H9 (cell line): ENCODE measurements at regions not wholly inside any gene's neighbourhood (a gene's known extent, or its start where the extent isn't known, plus 50 kb on each side); places are given as distances from the start of the nearest gene placed in this dataset.
"Not testable (repeated sequence)": the region's sequence is repeated elsewhere in the genome, so short reads cannot be mapped to it uniquely, and the experiment has no call there.

Experiments used
- DNase-seq: peaks from one replicate; pipeline ENCODE4 v3.0.0-alpha.2; 2017
- H2AFZ ChIP-seq: one replicate; pipeline ENCODE4 v1.6.1; 2013; ENCODE audit warnings: mild to moderate bottlenecking, low read length, control low read depth, moderate library complexity
- H2AK5ac ChIP-seq: 2 replicates; pipeline ENCODE4 v1.6.1; 2013; ENCODE audit warnings: low read length, control low read depth, mixed read lengths; ENCODE audit not compliant: insufficient read length
- H2BK120ac ChIP-seq: one replicate; pipeline ENCODE4 v1.6.1; 2013; ENCODE audit warnings: low read depth, mild to moderate bottlenecking, low read length, control low read depth, inconsistent platforms; ENCODE audit not compliant: poor library complexity, severe bottlenecking
- H2BK12ac ChIP-seq: 2 replicates; pipeline ENCODE4 v1.6.1; 2013; ENCODE audit warnings: low read length, control low read depth, mixed read lengths, low read depth; ENCODE audit not compliant: insufficient read length
- H2BK15ac ChIP-seq: 2 replicates; pipeline ENCODE4 v1.6.1; 2013; ENCODE audit warnings: low read depth, low read length, control low read depth
- H2BK20ac ChIP-seq: one replicate; pipeline ENCODE4 v1.6.1; 2013; ENCODE audit warnings: low read depth, mild to moderate bottlenecking, low read length, control low read depth, inconsistent platforms; ENCODE audit not compliant: poor library complexity, severe bottlenecking
- H2BK5ac ChIP-seq: 2 replicates; pipeline ENCODE4 v1.6.1; 2013; ENCODE audit warnings: low read length, control low read depth, mixed read lengths; ENCODE audit not compliant: insufficient read length
- H3K14ac ChIP-seq: 2 replicates; pipeline ENCODE4 v1.6.1; 2013; ENCODE audit warnings: low read length, control low read depth; ENCODE audit not compliant: insufficient read depth
- H3K18ac ChIP-seq: 2 replicates; pipeline ENCODE4 v1.6.1; 2013; ENCODE audit warnings: low read depth, mild to moderate bottlenecking, mixed read lengths, low read length, control low read depth; ENCODE audit not compliant: insufficient read length
- H3K23ac ChIP-seq: 2 replicates; pipeline ENCODE4 v1.6.1; 2013; ENCODE audit warnings: low read length, control low read depth, mixed read lengths, low read depth; ENCODE audit not compliant: insufficient read length
- H3K23me2 ChIP-seq: 2 replicates; pipeline ENCODE4 v1.6.1; 2013; ENCODE audit warnings: low read depth, mild to moderate bottlenecking, mixed read lengths, low read length, control low read depth; ENCODE audit not compliant: insufficient read length, poor library complexity, severe bottlenecking
- H3K27ac ChIP-seq: 2 replicates; pipeline ENCODE4 v1.5.1; 2013; ENCODE audit warnings: low read length, control low read depth, mixed read lengths, low read depth; ENCODE audit not compliant: insufficient read length
- H3K27me3 ChIP-seq: 2 replicates; pipeline ENCODE4 v1.6.1; 2013; ENCODE audit warnings: low read length, control low read depth, inconsistent platforms; ENCODE audit not compliant: insufficient read depth
- H3K4ac ChIP-seq: 2 replicates; pipeline ENCODE4 v1.6.1; 2013; ENCODE audit warnings: low read depth, mild to moderate bottlenecking, control low read depth, inconsistent platforms, low read length, moderate library complexity
- H3K4me1 ChIP-seq: 2 replicates; pipeline ENCODE4 v1.6.1; 2013; ENCODE audit warnings: low read length, control low read depth, inconsistent platforms; ENCODE audit not compliant: insufficient read depth
- H3K4me2 ChIP-seq: 2 replicates; pipeline ENCODE4 v1.6.1; 2013; ENCODE audit warnings: low read length, control low read depth, mixed read lengths; ENCODE audit not compliant: insufficient read length, insufficient read depth
- H3K56ac ChIP-seq: 2 replicates; pipeline ENCODE4 v1.6.1; 2013; ENCODE audit warnings: low read depth, mild to moderate bottlenecking, mixed read lengths, low read length, control low read depth; ENCODE audit not compliant: insufficient read length
- H3K79me1 ChIP-seq: 2 replicates; pipeline ENCODE4 v1.6.1; 2013; ENCODE audit warnings: low read depth, mild to moderate bottlenecking, moderate library complexity, low read length, control low read depth, inconsistent platforms; ENCODE audit not compliant: insufficient read depth, poor library complexity, severe bottlenecking
- H3K79me2 ChIP-seq: 2 replicates; pipeline ENCODE4 v1.6.1; 2013; ENCODE audit warnings: low read length, control low read depth, inconsistent platforms; ENCODE audit not compliant: insufficient read depth
- H3K9ac ChIP-seq: 2 replicates; pipeline ENCODE4 v1.6.1; 2013; ENCODE audit warnings: low read length, control low read depth, mixed read lengths; ENCODE audit not compliant: insufficient read length; ENCODE audit errors: extremely low read depth
- H3K9me3 ChIP-seq: one replicate; pipeline ENCODE4 v1.6.1; 2013; ENCODE audit warnings: low read depth, low read length, inconsistent platforms; ENCODE audit not compliant: control insufficient read depth
- H3T11ph ChIP-seq: one replicate; pipeline ENCODE4 v1.6.1; 2013; ENCODE audit warnings: mild to moderate bottlenecking, low read length, control low read depth, inconsistent platforms
- H4K20me1 ChIP-seq: one replicate; pipeline ENCODE4 v1.6.1; 2013; ENCODE audit not compliant: control insufficient read depth, insufficient read length, insufficient read depth
- H4K5ac ChIP-seq: 2 replicates; pipeline ENCODE4 v1.6.1; 2013; ENCODE audit warnings: low read depth, mild to moderate bottlenecking, mixed read lengths, low read length, control low read depth; ENCODE audit not compliant: insufficient read length
- H4K8ac ChIP-seq: replicated peaks from 2 replicates; pipeline ENCODE4 v1.6.1; 2013; ENCODE audit warnings: low read length, control low read depth, mixed read lengths, low read depth; ENCODE audit not compliant: insufficient read length
- H4K91ac ChIP-seq: 2 replicates; pipeline ENCODE4 v1.6.1; 2013; ENCODE audit warnings: low read depth, mild to moderate bottlenecking, moderate library complexity, mixed read lengths, low read length, control low read depth; ENCODE audit not compliant: insufficient read length
- H3K27ac Mint-ChIP-seq, 3 experiments: 2 replicates in 2 of 3; 3 replicates in 1 of 3; pipeline ENCODE4 v1.8.0; 2020 to 2021; ENCODE audit warnings: mixed read lengths in 3 of 3, mild to moderate bottlenecking in 1 of 3, moderate library complexity in 1 of 3
- H3K27me3 Mint-ChIP-seq: 2 replicates; pipeline ENCODE4 v1.8.0; 2021; ENCODE audit warnings: low read depth, mild to moderate bottlenecking, moderate library complexity, mixed read lengths
- H3K36me3 Mint-ChIP-seq, 3 experiments: 2 replicates in 2 of 3; 3 replicates in 1 of 3; pipeline ENCODE4 v1.8.0; 2020 to 2021; ENCODE audit warnings: low read depth in 3 of 3, mixed read lengths in 3 of 3; ENCODE audit not compliant: insufficient read depth in 1 of 3
- H3K4me1 Mint-ChIP-seq, 2 experiments: 2 replicates each; pipeline ENCODE4 v1.8.0; 2020; ENCODE audit warnings: mixed read lengths in 2 of 2
- H3K4me3 Mint-ChIP-seq, 2 experiments: 2 replicates in 1 of 2; 3 replicates in 1 of 2; pipeline ENCODE4 v1.8.0; 2020 to 2021; ENCODE audit warnings: mild to moderate bottlenecking in 2 of 2, mixed read lengths in 2 of 2, moderate library complexity in 1 of 2
- H3K9me3 Mint-ChIP-seq, 2 experiments: 2 replicates in 1 of 2; 3 replicates in 1 of 2; pipeline ENCODE4 v1.8.0; 2020; ENCODE audit warnings: mild to moderate bottlenecking in 2 of 2, mixed read lengths in 2 of 2, moderate library complexity in 1 of 2
- CTCF ChIP-seq: fragments of 200-600 bp; sonication (generic); conservative IDR thresholded peaks from 3 replicates; pipeline ENCODE4 v1.8.0; 2021; ENCODE audit warnings: antibody characterized with exemption, mild to moderate bottlenecking
- WGBS: extraction: QIAGEN DNeasy Blood & Tissue Kit; methylation state at CpG from one replicate; pipeline ENCODE4 v1.1.7; 2013; ENCODE audit warnings: missing lambda C conversion rate, low lambda C conversion rate, mixed read lengths; ENCODE audit not compliant: insufficient read length; ENCODE audit errors: extremely low coverage; 5-methylcytosine and 5-hydroxymethylcytosine counted together

- Histone ChIP-seq H3K4ac (no peak overlapping the region), H4K8ac (no peak overlapping the region), H2BK15ac (no peak overlapping the region), H3K23me2 (no peaks in the 10 kb centered on the region), H3K27me3 (no peaks in the 10 kb centered on the region), H3K79me2 (no peaks in the 10 kb centered on the region), H2BK12ac (no peak overlapping the region), H3K79me1 (no peaks in the 10 kb centered on the region), H3K9me3 (no peaks in the 10 kb centered on the region), H3K18ac (no peak overlapping the region), H3K27ac (no peak overlapping the region), H2AK5ac (no peak overlapping the region), H3T11ph (no peak overlapping the region), H2AFZ (no peak overlapping the region), H3K9ac (no peak overlapping the region), H4K91ac (no peak overlapping the region), H4K5ac (no peak overlapping the region), H3K4me1 (no peaks in the 10 kb centered on the region), H2BK20ac (no peak overlapping the region), H2BK120ac (no peak overlapping the region), H3K4me2 (no peak overlapping the region), H3K56ac (no peak overlapping the region), H3K23ac (no peak overlapping the region), H4K20me1 (no peaks in the 10 kb centered on the region), H2BK5ac (no peak overlapping the region), H3K14ac (no peak overlapping the region)
- WGBS = no CpG with 5 or more reads among the region's 5 CpGs
- no peaks in the 10 kb centered on the region for H3K36me3 Mint-ChIP-seq
- H3K4me3 Mint-ChIP-seq = no peak overlapping the region
- no peak for DNase-seq
- no peak for TF ChIP-seq CTCF
- H3K4me1 Mint-ChIP-seq = peaks cover 1 to 5% of the 10 kb centered on the region in 2 experiments; a peak in 2 of 4 replicates
- H3K27ac Mint-ChIP-seq = no peak overlapping the region
- no peaks in the 10 kb centered on the region; the same call in 1 of the 2 replicates for H3K27me3 Mint-ChIP-seq
- H3K9me3 Mint-ChIP-seq = no peaks in the 10 kb centered on the region
These were observed 108.8 kb downstream of the FAM217A start for GRCh38 chr6:3970097-3970496.

GRCh38 chr6:3973152-3973551 is 105.8 kb downstream of the FAM217A start:
- peaks cover 2 to 11% of the 10 kb centered on the region in 2 experiments; a peak in 3 of 4 replicates for H3K4me1 Mint-ChIP-seq
- H3K36me3 Mint-ChIP-seq, H2AFZ ChIP-seq, H3K27ac Mint-ChIP-seq, DNase-seq, H3K56ac ChIP-seq, H3K9me3 Mint-ChIP-seq, H3K79me2 ChIP-seq, H3K18ac ChIP-seq, H3K27ac ChIP-seq, H3K9me3 ChIP-seq, H2AK5ac ChIP-seq, H2BK5ac ChIP-seq, H3K27me3 ChIP-seq, H2BK120ac ChIP-seq, H2BK15ac ChIP-seq, H3K14ac ChIP-seq, H4K91ac ChIP-seq, H3T11ph ChIP-seq, H3K27me3 Mint-ChIP-seq, H3K79me1 ChIP-seq, H3K4me3 Mint-ChIP-seq, H3K4me1 ChIP-seq, H2BK12ac ChIP-seq, H2BK20ac ChIP-seq, H4K8ac ChIP-seq, H3K4ac ChIP-seq, H4K5ac ChIP-seq, H3K23me2 ChIP-seq, H3K23ac ChIP-seq, H4K20me1 ChIP-seq, H3K4me2 ChIP-seq, H3K9ac ChIP-seq: not testable (repeated sequence)
- no CpG with 5 or more reads among the region's 3 CpGs for WGBS
